ENCODE measurements at regions not wholly inside any gene's neighbourhood (a gene's known extent, or its start where the extent isn't known, plus 50 kb on each side); places are given as distances from the start of the nearest gene placed in this dataset.

GRCh38 chr15:93708724-93709445 is 522.5 kb upstream of the MCTP2 start:
- TF ChIP-seq CTCF (IDR thresholded peaks at IDR 0.05; ENCODE audit: insufficient read depth, low read length) (no peak), POLR2AphosphoS5 (IDR thresholded peaks at IDR 0.05; ENCODE audit: low read depth) (no peak), GABPA (IDR thresholded peaks at IDR 0.05; ENCODE audit: low read depth) (no peak), SPI1 (IDR thresholded peaks at IDR 0.05; ENCODE audit: borderline replicate concordance, low read depth) (no peak)
- TF ChIP-seq, protein P1, sequence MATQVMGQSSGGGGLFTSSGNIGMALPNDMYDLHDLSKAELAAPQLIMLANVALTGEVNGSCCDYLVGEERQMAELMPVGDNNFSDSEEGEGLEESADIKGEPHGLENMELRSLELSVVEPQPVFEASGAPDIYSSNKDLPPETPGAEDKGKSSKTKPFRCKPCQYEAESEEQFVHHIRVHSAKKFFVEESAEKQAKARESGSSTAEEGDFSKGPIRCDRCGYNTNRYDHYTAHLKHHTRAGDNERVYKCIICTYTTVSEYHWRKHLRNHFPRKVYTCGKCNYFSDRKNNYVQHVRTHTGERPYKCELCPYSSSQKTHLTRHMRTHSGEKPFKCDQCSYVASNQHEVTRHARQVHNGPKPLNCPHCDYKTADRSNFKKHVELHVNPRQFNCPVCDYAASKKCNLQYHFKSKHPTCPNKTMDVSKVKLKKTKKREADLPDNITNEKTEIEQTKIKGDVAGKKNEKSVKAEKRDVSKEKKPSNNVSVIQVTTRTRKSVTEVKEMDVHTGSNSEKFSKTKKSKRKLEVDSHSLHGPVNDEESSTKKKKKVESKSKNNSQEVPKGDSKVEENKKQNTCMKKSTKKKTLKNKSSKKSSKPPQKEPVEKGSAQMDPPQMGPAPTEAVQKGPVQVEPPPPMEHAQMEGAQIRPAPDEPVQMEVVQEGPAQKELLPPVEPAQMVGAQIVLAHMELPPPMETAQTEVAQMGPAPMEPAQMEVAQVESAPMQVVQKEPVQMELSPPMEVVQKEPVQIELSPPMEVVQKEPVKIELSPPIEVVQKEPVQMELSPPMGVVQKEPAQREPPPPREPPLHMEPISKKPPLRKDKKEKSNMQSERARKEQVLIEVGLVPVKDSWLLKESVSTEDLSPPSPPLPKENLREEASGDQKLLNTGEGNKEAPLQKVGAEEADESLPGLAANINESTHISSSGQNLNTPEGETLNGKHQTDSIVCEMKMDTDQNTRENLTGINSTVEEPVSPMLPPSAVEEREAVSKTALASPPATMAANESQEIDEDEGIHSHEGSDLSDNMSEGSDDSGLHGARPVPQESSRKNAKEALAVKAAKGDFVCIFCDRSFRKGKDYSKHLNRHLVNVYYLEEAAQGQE (IDR thresholded peaks at IDR 0.05; ENCODE audit: insufficient replicate concordance, low read depth): no peak

All from HL-60 (cell line).